ENCODE measurements at regions not wholly inside any gene's neighbourhood (a gene's known extent, or its start where the extent isn't known, plus 50 kb on each side); places are given as distances from the start of the nearest gene placed in this dataset.

DNA sequence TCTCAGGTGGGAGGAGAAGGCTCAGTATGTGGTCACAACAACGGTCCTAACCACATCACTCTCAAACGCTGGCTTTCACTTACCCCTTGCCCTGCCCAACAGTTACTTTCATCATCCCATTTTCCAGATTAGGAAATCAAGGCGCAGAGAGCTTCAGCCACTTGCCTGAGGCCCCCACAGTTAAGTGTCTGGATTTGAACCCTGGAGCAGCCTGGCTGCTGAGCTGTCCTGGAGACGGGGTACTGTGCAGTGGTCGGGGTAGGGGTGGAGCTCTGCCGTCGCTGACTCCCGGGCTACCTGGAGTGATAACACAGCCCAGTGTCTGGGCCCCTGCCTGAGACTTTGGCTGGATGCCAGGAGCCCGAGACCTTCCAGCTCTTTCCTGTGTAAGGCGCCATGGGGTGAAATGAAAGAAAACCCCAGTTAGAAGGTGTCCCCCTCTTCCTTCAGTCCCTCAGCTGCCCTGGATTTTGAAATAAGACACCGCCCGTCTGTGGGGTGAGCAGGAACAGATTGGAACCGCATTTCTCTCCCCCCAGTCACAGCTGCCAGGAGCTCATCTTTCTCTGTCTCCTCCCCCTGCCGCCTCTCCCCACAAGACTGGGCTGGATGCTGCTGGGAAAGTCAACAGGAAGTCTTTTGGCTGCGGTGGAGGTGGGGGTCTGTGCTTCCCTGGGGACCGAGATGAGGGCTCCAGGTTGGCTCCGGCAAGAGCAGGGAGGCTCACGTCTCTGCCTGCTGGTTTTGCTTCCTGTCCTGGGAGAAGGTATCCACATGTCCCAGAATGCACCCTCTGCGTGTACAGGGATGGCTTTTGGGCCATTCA is 280.2 kb downstream of the SEC14L1 start:
- DNase-seq = peak; percentile 35 to 66 (median 56)

DNA sequence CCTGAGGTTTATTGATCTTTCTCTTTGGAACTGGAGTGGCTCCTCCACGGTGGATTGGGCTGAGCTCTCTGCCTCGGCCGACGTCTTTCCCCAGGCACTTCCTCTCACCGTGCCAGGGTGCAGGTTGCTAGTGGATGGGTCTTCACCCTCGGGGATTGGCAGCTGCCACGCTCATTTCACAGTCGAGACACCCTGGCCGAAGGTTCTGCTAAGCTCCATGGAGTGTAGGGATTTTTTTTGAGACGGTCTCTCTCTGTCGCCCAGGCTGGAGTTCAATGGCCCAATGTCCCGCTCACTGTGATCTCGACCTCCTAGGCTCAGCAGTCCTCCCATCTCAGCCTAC is 280.8 kb downstream of the SEC14L1 start:
- peak in 1 of 6 experiments; percentile 15 for DNase-seq

DNA sequence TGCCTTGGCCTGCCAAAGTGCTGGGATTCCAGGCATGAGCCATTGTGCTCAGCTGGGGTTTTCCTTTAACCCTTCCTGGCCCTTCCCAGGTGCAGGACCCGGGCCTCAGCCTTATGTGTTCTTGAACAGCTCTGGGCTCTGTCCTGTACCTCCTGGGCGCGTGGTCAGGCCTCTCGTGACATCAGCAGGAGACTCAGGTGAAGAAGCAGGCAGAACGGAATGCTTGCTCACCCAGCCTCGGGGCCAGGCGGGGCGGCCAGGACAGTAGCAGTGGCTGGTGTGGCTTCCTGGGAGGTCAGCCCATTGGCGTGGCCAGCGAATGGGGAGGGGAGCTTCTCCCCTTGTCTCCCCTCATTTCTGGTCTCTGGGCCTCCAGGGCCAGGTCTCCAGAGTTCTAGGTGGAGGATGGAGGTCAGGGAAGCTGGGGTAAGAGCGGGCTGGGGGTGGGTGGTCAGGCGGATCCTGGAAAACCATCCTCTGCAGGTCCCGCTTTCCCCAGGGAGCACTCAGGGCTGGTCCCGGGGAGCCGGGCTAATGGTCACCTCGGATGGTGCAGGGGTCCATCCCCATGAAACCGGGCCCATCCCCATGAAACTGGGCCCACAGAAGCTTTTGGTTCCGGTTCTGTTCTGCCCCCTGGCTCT is 281.5 kb downstream of the SEC14L1 start:
- no peak for DNase-seq

GRCh38 chr17:77422748-77423113 is 282.0 kb downstream of the SEC14L1 start:
- no peak for DNase-seq

- no peak for DNase-seq
These were observed 283.1 kb downstream of the SEC14L1 start for GRCh38 chr17:77423589-77424451.

DNA sequence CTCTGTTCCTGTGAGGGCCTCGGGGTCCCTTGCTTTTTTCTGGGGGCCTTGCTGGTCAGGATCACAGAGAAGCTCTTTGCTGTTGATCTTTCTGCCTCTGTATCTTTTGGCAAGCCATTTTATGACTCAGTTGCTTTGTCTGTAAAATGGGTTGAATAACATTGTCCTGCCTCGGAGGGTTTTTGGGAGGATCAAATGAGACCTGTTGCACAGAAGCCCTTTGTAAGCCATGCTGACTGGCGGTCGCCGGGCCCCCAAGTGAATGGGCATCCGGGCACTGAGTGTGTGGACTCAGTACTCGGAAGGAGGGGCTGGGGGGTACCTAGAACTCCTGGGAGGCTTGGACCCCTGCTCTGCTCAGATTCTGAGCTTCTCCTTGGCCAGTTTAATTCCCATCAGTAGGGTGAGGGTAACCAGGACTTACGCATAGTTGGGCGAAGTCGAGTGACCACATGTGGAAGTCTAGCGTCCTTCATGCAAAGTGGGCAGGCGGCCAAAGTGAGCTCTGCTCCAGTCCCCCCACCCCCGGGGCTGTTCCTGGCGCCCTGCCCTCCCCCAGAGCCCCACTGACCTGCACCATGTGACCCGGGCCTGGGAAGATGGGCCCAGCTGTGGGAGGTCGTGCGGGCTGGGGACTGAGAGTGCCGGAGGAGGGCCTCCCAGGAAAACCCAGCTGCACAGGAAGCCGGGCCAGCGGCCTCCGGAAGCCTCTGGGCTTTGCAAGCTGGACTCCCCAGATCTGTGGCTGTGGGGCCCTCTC is 284.0 kb downstream of the SEC14L1 start:
- no peak for DNase-seq

DNA sequence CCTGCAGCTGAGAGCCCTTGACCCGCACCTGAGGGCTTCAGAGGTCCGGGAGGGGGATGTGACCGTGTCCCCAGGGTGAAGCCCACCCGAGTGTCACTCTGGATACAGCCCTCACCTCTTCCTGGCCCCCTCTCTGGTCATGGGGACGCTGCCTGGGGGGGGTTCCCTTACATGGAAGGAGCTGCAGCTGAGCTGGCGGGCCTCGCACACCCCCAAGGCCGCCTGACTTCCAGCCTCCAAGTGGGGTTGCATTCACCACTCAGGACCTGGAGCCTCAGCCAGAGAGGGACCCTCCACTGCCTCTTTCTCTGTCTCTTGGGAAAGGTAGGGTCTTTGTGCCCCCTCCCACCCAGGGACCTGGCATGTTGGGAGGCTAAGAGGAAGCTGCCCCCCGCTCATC is 284.6 kb downstream of the SEC14L1 start:
- DNase-seq = no peak

- peak in 2 of 6 experiments; percentile 14 to 30 for DNase-seq
These were observed 285.2 kb downstream of the SEC14L1 start for GRCh38 chr17:77425791-77426641.

GRCh38 chr17:77426676-77427386 is 286.1 kb downstream of the SEC14L1 start:
- DNase-seq = no peak

GRCh38 chr17:77427391-77427991 is 286.7 kb downstream of the SEC14L1 start:
- no peak for DNase-seq

DNA sequence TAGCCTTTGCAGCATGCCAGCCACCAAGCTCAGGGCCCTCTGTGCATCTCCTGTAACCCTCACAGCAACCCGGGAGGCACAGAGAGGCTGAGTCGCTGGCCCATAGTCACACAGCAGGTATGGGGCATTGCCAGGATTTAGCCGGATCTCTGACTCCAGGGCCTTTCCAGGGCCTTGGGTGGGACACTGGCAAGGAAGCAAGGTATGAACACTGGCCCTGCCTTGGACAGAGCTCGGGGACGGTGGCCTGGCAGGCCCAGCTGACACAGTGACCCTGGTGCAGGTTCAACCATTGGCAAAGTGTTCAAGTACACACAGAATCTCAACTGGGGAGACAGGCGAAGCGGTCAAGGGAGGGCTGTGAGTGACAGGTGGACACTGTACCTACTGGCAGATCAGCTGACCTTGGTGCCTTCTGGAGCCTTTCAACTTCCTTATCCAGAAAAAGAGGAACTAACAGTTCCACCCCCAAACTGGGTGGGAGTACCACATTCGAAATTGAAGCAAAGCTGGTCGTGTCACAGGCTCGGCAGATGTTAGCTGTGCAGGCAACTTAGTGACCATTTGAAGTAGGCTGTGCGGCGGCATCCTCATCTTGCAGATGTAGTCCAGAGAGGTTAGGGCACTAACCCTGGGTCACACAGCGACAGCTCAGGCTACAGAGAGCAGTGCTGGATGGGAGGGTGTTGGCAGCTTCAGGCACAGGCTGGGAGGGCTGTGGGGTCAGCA is 287.4 kb downstream of the SEC14L1 start:
- DNase-seq = no peak

- no peak for DNase-seq
These were observed 288.1 kb downstream of the SEC14L1 start for GRCh38 chr17:77428749-77429368.

DNA sequence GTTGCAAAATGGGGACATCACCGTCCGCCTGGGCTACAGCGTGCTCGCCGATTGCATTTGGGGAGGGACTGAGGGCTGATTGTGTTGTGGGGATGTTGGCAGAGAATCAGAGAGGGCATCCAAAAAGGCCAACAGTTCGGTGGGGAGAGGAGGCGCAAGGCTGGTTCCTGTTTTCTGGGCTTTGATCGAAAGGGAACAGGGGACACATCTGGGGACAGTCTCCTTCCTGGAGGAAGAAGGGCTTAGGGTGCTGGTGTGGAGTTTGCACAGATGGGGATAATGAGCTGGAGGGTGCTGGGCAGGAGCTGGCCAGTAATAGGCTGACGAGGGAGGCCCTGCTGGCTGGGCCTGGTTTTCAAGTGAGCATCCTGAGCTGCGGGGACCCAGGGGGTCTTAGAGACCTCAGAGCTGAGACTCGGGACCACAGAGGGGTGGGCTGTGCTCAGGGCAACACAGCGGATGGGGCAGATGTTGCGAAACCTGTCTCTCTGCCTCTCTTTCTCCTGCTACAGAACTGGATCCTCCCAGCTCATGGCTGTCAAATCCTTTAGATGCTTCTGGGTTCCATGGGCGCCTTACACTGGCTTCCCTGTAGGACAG is 288.7 kb downstream of the SEC14L1 start:
- no peak for DNase-seq

GRCh38 chr17:77429969-77430752 is 289.4 kb downstream of the SEC14L1 start:
- DNase-seq = peak; percentile 62 to 82 (median 76)

- DNase-seq = no peak
These were observed 291.4 kb downstream of the SEC14L1 start for GRCh38 chr17:77432034-77432661.

GRCh38 chr17:77432742-77433141 is 292.0 kb downstream of the SEC14L1 start:
- peak in 4 of 6 experiments; percentile 17 to 40 (median 30) for DNase-seq

DNA sequence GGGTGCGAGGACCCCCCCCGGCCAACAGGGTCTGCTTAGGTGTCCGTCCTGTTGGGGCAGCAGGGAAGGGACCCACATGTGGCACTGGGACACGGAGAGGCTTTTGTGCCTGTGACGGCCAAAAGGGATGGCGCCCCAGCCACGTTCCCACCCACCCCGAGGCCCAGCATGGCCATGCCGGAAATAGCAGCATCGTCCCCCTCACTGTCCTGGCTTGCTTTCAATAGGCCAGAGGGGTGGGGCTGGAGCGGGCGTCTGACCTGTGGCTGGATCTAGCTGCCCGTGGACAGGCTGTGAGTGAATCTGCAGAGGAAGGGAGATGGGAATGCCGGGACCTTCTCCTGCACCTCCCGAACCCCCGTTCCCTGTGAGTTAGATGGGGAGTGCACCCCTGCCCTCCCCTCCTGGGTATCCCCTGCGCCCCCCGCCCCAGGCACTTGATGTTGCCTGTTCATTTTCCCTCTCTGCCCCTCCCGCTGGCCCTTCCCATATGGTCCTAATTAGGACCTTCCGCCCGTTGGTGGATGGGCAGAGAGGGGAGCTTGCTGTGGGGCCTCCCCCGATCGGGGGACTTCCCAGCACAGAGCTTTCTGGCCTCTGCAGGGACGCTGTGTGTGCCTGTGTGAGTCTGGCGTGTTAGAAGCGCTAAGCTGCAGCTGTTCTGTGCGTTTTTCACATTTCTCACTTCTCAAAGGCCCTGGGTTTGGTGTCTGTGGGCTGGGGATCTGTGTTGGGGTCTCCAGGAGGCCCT is 292.8 kb downstream of the SEC14L1 start:
- peak in 5 of 6 experiments; percentile 15 to 42 (median 30) for DNase-seq

Measured in stimulated activated naive CD4-positive, alpha-beta T cell (primary cell).